Ectodermal cell (in vitro differentiated cells): ENCODE measurements at regions not wholly inside any gene's neighbourhood (a gene's known extent, or its start where the extent isn't known, plus 50 kb on each side); places are given as distances from the start of the nearest gene placed in this dataset.
"Not testable (repeated sequence)": the region's sequence is repeated elsewhere in the genome, so short reads cannot be mapped to it uniquely, and the experiment has no call there.

ENCODE experiments used
- H3K27ac ChIP-seq: 2 replicates; pipeline ENCODE4 v1.7.0; 2013; ENCODE audit warnings: mild to moderate bottlenecking, low read depth, low read length; ENCODE audit not compliant: insufficient read depth, poor library complexity, severe bottlenecking
- H3K27me3 ChIP-seq: 2 replicates; pipeline ENCODE4 v1.7.0; 2013; ENCODE audit warnings: mild to moderate bottlenecking, low read length; ENCODE audit not compliant: insufficient read depth, control insufficient read depth, poor library complexity, severe bottlenecking
- H3K36me3 ChIP-seq: one replicate; pipeline ENCODE4 v1.7.0; 2013; ENCODE audit warnings: low read length; ENCODE audit not compliant: control insufficient read depth, insufficient read depth
- H3K4me1 ChIP-seq: one replicate; pipeline ENCODE4 v1.7.0; 2013; ENCODE audit warnings: low read length; ENCODE audit not compliant: control insufficient read depth, insufficient read depth
- H3K4me3 ChIP-seq: 2 replicates; pipeline ENCODE4 v1.7.0; 2013; ENCODE audit warnings: low read depth, low read length, control low read depth; ENCODE audit not compliant: insufficient read depth
- H3K9me3 ChIP-seq: 2 replicates; pipeline ENCODE4 v1.7.0; 2013; ENCODE audit warnings: mild to moderate bottlenecking, low read length, moderate library complexity; ENCODE audit not compliant: control insufficient read depth
- WGBS, 2 experiments: methylation state at CpG; one replicate each; pipeline ENCODE4 v1.1.7; 2013; ENCODE audit warnings: missing lambda C conversion rate in 2 of 2; 5-methylcytosine and 5-hydroxymethylcytosine counted together

DNA sequence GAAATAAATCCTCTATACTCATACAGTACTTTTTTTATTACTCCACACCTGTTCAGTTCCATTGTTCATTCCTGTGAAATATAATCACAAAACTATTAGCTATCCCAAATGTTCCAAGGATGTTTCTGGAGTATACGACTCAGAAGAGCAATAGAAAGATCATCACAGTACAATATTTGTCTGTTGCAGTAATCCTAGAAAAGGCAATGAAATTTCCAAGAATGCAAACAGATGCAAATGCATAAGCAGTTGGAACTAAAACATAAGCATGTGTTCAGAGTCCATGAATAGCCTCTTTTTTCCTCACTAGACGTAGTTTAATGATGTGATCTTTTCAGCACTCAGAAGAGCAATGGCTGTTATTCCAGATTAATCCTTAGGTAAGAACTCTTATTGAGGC lies 55.2 kb downstream of the RTL3 start:
- WGBS, 2 experiments: 83 to 100% methylated on average over 1 to 2 of the region's 2 CpGs
- H3K27me3 ChIP-seq: no peaks in the 10 kb centered on the region
- no peaks in the 10 kb centered on the region for H3K9me3 ChIP-seq
- no peaks in the 10 kb centered on the region for H3K36me3 ChIP-seq
- no peak overlapping the region for H3K4me3 ChIP-seq
- H3K27ac ChIP-seq: no peak overlapping the region
- no peaks in the 10 kb centered on the region for H3K4me1 ChIP-seq

DNA sequence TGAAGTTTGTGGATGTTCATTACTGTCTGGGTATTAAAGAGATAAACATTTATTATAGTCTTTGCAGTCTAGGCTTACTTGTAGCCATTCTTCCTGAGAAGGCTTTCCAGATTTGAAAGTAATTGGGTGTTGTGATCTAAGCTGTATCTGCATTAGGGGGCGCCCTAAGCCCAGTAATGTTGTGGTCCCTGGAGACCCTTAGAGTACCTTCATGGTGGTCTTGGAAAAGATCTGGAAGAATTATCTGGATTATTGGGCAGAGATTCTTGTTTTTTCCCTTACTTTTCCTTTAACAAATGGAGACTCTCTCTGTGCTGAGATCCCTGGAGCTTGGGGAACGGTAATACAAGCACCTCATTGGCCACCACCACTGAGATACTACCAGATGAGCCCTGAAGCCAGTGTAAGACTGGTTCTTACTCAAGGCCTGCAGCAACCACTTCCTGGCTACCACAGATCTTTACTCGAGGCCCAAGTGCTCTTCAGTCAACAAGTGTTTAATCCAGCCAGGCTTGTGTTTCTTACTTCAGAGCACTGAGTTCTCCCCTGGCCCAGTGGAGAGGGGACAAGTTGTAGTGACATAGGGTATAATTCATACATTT lies 63.1 kb downstream of the RTL3 start:
- no peaks in the 10 kb centered on the region for H3K36me3 ChIP-seq
- no peak overlapping the region for H3K27ac ChIP-seq
- H3K9me3 ChIP-seq: no peaks in the 10 kb centered on the region
- no peaks in the 10 kb centered on the region for H3K4me1 ChIP-seq
- no peak overlapping the region for H3K4me3 ChIP-seq
- 60 to 61% methylated on average over 3 of the region's 3 CpGs for WGBS, 2 experiments
- H3K27me3 ChIP-seq: no peaks in the 10 kb centered on the region

DNA sequence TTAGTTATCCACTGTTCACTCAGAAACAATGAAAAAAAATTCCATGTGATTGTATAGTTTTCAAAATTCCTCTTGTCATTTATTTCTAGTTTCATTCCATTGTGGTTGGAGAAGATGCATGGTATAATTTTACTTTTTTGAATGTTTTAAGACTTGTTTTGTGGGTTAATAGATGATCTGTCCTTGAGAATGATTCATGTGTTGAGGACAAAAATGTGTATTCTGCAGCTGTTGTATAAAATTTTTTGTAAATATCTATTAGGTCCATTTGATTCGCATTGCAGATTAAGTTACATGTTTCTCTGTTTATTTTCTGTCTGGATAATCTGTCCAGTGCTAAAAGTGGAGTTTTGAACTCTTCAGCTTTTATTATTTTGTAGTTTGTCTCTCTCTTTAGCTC lies 65.4 kb downstream of the RTL3 start:
- H3K27ac ChIP-seq: no peak overlapping the region
- H3K9me3 ChIP-seq: no peaks in the 10 kb centered on the region
- H3K36me3 ChIP-seq: no peaks in the 10 kb centered on the region
- WGBS, 2 experiments: 88 to 100% methylated on average over 1 of the region's 1 CpG
- H3K27me3 ChIP-seq: no peaks in the 10 kb centered on the region
- H3K4me1 ChIP-seq: no peaks in the 10 kb centered on the region
- no peak overlapping the region for H3K4me3 ChIP-seq

DNA sequence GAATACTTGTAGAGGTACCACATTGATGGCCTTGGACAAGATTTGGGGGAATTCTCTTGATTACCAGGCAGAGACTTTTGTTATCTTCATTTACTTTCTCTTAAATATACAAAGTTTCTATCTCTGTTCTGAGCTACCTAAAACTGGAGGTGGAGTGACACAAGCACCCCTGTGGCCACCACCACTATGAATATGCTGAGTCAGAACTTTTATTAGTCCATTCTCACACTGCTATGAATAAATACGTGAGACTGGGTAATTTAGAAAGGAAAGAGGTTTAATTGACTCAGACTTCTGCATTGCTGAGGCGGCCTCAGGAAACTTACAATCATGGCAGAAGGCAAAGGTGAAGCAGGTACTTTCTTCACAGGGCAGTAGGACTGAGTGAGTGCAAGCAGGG lies 67.1 kb downstream of the RTL3 start:
- WGBS, 2 experiments: 89 to 92% methylated on average over 2 of the region's 2 CpGs
- H3K4me3 ChIP-seq: no peak overlapping the region
- no peak overlapping the region for H3K27ac ChIP-seq
- H3K27me3 ChIP-seq: no peaks in the 10 kb centered on the region
- H3K9me3 ChIP-seq: no peaks in the 10 kb centered on the region
- H3K4me1 ChIP-seq: no peaks in the 10 kb centered on the region
- H3K36me3 ChIP-seq: no peaks in the 10 kb centered on the region

DNA sequence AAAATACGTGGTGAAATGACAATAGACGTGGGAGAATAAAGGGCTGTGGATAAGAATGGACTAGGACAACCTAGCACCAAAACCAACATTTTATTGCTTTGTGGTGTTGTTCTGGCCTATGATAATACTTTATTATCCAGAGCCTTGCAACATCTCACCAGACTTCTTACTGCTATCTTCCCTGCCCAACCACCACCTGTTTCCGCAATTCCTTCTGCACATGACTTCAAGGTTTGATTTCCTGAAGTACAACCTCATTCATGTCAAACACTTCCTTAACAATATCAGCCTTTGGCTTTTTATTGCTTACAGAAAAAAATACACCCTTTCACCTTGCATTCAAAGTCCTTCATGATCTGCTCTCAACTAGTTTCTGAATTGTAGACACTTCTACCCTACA lies 84.8 kb downstream of the RTL3 start:
- Histone ChIP-seq H3K27me3 (no peaks in the 10 kb centered on the region), H3K4me1 (no peaks in the 10 kb centered on the region), H3K4me3 (no peak overlapping the region), H3K36me3 (no peaks in the 10 kb centered on the region), H3K9me3 (no peaks in the 10 kb centered on the region), H3K27ac (no peak overlapping the region)
- 91 to 94% methylated on average over 3 of the region's 3 CpGs for WGBS, 2 experiments

DNA sequence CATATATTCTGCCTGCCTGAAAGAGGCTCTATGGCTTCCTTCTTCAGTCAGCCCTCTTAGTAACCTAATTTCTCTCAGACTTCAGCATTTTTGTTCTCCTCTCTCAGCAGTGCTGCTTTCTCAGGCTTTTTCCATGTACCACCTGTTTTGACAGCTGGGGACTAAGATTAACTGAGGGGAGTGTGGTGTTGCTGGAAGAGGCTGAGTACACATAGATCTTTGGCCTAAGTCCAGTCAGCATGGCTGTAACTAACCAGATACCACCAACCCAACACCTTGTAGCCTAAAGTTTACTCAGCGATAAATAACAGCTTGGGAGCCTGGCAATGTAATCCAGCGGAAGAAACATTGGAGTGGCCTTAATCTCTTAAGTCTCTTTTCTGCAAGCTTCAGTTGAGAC lies 85.5 kb downstream of the RTL3 start:
- no peaks in the 10 kb centered on the region for H3K9me3 ChIP-seq
- no peaks in the 10 kb centered on the region for H3K27me3 ChIP-seq
- 94 to 95% methylated on average over 2 of the region's 2 CpGs for WGBS, 2 experiments
- no peak overlapping the region for H3K4me3 ChIP-seq
- no peak overlapping the region for H3K27ac ChIP-seq
- no peaks in the 10 kb centered on the region for H3K36me3 ChIP-seq
- no peaks in the 10 kb centered on the region for H3K4me1 ChIP-seq

DNA sequence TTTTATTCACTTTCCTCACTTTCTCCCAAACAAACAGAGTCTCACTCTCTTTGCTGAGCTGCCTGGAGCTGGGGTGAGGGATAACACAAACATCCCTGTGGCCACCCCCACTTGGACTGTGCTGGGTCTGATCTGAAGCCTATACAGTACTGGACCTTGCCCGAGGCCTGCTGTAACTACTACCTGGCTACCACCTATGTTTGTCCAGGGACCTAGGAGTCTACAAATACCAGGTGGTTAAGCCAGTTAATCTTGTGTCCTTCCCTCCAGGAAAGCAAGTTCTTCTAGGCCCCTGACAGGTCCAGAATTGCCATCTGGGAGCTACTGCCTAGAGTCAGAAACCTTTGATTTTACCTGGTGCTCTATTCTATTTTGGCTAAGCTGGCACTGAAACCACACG lies 87.3 kb downstream of the RTL3 start:
- H3K4me1 ChIP-seq: no peaks in the 10 kb centered on the region
- no peak overlapping the region for H3K27ac ChIP-seq
- H3K4me3 ChIP-seq: no peak overlapping the region
- no peaks in the 10 kb centered on the region for H3K27me3 ChIP-seq
- 84 to 94% methylated on average over 2 of the region's 2 CpGs for WGBS, 2 experiments
- no peaks in the 10 kb centered on the region for H3K9me3 ChIP-seq
- H3K36me3 ChIP-seq: no peaks in the 10 kb centered on the region

DNA sequence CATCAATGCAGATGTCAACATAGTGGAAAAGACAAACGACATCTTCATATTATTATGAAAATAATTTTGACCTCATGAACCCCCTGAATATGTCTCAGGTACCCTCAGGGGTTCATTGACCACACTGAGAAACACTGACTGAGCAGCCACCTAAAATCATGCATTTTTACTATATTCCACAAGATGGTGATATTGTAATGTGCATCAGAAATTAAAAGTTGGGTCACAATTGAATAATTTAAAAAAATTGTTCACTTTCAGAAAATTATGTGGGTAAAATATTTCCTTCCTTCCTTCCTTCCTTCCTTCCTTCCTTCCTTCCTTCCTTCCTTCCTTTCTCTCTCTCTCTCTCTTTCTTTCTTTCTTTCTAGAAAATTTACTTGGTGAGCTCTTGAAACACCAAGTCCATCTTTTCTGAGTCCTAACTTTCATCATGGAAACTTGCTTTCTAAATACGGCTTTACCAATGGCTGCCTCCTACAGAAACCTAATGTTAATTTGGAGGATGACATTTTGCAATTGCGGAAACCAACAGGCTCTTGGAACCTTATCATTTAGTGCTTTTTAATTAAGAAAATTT lies 103.6 kb downstream of the RTL3 start:
- Histone ChIP-seq H3K9me3 (no peaks in the 10 kb centered on the region), H3K27me3 (no peaks in the 10 kb centered on the region), H3K4me3 (no peak overlapping the region), H3K27ac (no peak overlapping the region), H3K4me1 (no peaks in the 10 kb centered on the region), H3K36me3 (no peaks in the 10 kb centered on the region)
- WGBS, 2 experiments: 83 to 85% methylated on average over 2 to 3 of the region's 3 CpGs

DNA sequence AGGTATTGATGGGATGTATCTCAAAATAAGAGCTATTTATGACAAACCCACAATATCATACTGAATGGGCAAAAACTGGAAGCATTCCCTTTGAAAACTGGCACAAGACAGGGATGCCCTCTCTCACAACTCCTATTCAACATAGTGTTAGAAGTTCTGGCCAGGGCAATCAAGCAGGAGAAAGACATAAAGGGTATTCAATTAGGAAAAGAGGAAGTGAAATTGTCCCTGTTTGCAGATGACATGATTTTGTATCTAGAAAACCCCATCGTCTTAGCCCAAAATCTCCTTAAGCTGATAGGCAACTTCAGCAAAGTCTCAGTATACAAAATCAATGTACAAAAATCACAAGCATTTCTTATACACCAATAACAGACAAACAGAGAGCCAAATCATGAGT lies 106.5 kb downstream of the RTL3 start:
- not testable (repeated sequence) for H3K9me3 ChIP-seq, H3K4me1 ChIP-seq, H3K36me3 ChIP-seq, H3K27ac ChIP-seq, H3K4me3 ChIP-seq, H3K27me3 ChIP-seq
- 75 to 77% methylated on average over 1 of the region's 1 CpG for WGBS, 2 experiments

DNA sequence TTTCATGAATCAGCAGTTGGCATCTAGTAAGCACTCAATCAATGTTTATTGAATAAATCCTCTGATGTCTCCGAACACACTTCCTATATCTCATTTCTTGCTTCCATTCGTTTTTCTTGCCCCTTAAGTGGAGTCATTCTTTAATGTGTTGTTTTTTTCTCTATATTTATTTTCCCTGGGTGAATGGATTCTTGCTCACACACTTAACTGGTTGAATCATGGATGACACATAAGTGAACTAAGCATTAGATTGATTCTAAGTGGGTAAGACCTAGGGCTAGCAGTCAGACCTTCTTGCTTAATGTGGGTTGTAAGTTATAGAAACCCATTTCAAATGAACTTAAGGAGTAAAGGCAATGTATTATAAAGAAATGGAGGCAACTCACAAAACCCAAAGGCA lies 111.1 kb downstream of the RTL3 start:
- no peaks in the 10 kb centered on the region for H3K36me3 ChIP-seq
- H3K9me3 ChIP-seq: no peaks in the 10 kb centered on the region
- no peaks in the 10 kb centered on the region for H3K4me1 ChIP-seq
- H3K4me3 ChIP-seq: no peak overlapping the region
- 80 to 83% methylated on average over 1 of the region's 2 CpGs for WGBS, 2 experiments
- H3K27ac ChIP-seq: no peak overlapping the region
- H3K27me3 ChIP-seq: no peaks in the 10 kb centered on the region

DNA sequence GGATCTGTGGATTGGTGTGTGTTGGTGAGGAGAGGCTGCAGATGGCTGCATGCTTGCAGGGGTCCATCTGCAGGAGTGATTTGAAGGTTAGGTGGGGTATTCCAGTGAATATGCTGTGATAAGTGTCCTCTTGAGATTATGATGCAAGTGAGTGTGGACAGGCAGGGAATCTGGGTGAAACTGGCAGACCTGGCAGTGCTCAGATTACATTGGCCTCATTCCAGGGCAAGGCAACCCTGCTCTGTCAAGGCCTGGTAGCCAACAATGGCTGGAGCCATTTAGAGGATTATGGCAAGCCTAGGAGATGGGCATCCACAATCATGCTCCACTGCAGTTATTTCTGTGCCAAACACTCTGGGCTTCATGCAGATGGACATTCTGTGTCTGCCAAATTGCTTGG lies 113.9 kb downstream of the RTL3 start:
- Histone ChIP-seq H3K9me3 (no peaks in the 10 kb centered on the region), H3K27ac (no peak overlapping the region), H3K27me3 (no peaks in the 10 kb centered on the region), H3K4me1 (no peaks in the 10 kb centered on the region), H3K36me3 (no peaks in the 10 kb centered on the region), H3K4me3 (no peak overlapping the region)
